Esophagus squamous epithelium (tissue), 5 donors: ENCODE measurements at regions not wholly inside any gene's neighbourhood (a gene's known extent, or its start where the extent isn't known, plus 50 kb on each side); places are given as distances from the start of the nearest gene placed in this dataset.

ENCODE experiments used
- DNase-seq: peaks from one replicate; lab custom pipeline; 2025; lab: John Stamatoyannopoulos, UW
- H3K27ac ChIP-seq, 4 donors: fragments of 200-600 bp; sonication (generic); one replicate each; pipeline ENCODE4 v1.5.1; 2016 to 2019; ENCODE audit warnings: mild to moderate bottlenecking in 1 of 4
- H3K27me3 ChIP-seq, 4 donors: fragments of 200-600 bp; sonication (generic); 1 replicate in 3 of 4; 2 replicates in 1 of 4; pipeline versions ENCODE4 v1.5.1 to v1.6.0; 2017 to 2021; ENCODE audit warnings: antibody characterized with exemption in 1 of 4
- H3K36me3 ChIP-seq, 3 donors: fragments of 200-600 bp; sonication (generic); one replicate each; pipeline ENCODE4 v1.5.1; 2016 to 2019
- H3K4me1 ChIP-seq, 3 donors: fragments of 200-600 bp; sonication (generic); one replicate each; pipeline ENCODE4 v1.5.1; 2017 to 2019
- H3K4me3 ChIP-seq, 4 donors: fragments of 200-600 bp; sonication (generic); 1 replicate in 3 of 4; 2 replicates in 1 of 4; pipeline ENCODE4 v1.5.1; 2016 to 2019; ENCODE audit warnings: mild to moderate bottlenecking in 2 of 4, moderate library complexity in 1 of 4
- H3K9me3 ChIP-seq, 3 donors: fragments of 200-600 bp; sonication (generic); one replicate each; pipeline ENCODE4 v1.5.1; 2016 to 2019
- POLR2A ChIP-seq, 4 donors: fragments of 450-650 bp; IDR thresholded peaks; one replicate each; pipeline ENCODE4 v1.6.1; 2017; ENCODE audit warnings: antibody characterized with exemption in 4 of 4, mild to moderate bottlenecking in 4 of 4, moderate library complexity in 3 of 4
- WGBS, 2 donors: methylation state at CpG; one replicate each; pipeline ENCODE4 v1.1.5; 2018; 5-methylcytosine and 5-hydroxymethylcytosine counted together
- intact Hi-C: fragments of 100-400 bp; cut with DNase I; formaldehyde crosslinking; loops from one replicate; pipeline ENCODE4 v1.15.0; 2022
- TF ChIP-seq, protein P1 (sequence below), 6 experiments: fragments of 450-650 bp in 4 of 6; fragments of 200-600 bp in 2 of 6; sonication (generic) in 2 of 6; IDR thresholded peaks; one replicate each; pipeline ENCODE4 v1.5.1; 2016 to 2019; ENCODE audit warnings: antibody characterized with exemption in 6 of 6, mild to moderate bottlenecking in 4 of 6, moderate library complexity in 4 of 6
- donor health status: DM: yes; HTN: yes; CAD: no.

GRCh38 chr1:228802386-228803220, 67.3 kb downstream of the RHOU start:
- no peak for TF ChIP-seq POLR2A (IDR thresholded peaks at IDR 0.05)
- TF ChIP-seq, protein P1, sequence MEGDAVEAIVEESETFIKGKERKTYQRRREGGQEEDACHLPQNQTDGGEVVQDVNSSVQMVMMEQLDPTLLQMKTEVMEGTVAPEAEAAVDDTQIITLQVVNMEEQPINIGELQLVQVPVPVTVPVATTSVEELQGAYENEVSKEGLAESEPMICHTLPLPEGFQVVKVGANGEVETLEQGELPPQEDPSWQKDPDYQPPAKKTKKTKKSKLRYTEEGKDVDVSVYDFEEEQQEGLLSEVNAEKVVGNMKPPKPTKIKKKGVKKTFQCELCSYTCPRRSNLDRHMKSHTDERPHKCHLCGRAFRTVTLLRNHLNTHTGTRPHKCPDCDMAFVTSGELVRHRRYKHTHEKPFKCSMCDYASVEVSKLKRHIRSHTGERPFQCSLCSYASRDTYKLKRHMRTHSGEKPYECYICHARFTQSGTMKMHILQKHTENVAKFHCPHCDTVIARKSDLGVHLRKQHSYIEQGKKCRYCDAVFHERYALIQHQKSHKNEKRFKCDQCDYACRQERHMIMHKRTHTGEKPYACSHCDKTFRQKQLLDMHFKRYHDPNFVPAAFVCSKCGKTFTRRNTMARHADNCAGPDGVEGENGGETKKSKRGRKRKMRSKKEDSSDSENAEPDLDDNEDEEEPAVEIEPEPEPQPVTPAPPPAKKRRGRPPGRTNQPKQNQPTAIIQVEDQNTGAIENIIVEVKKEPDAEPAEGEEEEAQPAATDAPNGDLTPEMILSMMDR (IDR thresholded peaks at IDR 0.05): no peak
- Histone ChIP-seq H3K36me3 (no peaks in the 10 kb centered on the region), H3K4me1 (peaks cover 0 to 20% (median 10%) of the 10 kb centered on the region in 3 donors), H3K4me3 (no peak overlapping the region), H3K9me3 (no peaks in the 10 kb centered on the region), H3K27ac (peak overlapping the region; percentile 23 to 79 (median 64)), H3K27me3 (no peaks in the 10 kb centered on the region)
- WGBS, 2 donors: 49 to 58% methylated on average over 10 to 11 of the region's 11 CpGs
- DNase-seq: no peak
- intact Hi-C loops: no loop called here

- WGBS, 2 donors: 85 to 88% methylated on average over 4 to 6 of the region's 6 CpGs
- intact Hi-C loops: no loop called here
Observed at GRCh38 chr1:228803421-228803820, 68.1 kb downstream of the RHOU start.

DNA sequence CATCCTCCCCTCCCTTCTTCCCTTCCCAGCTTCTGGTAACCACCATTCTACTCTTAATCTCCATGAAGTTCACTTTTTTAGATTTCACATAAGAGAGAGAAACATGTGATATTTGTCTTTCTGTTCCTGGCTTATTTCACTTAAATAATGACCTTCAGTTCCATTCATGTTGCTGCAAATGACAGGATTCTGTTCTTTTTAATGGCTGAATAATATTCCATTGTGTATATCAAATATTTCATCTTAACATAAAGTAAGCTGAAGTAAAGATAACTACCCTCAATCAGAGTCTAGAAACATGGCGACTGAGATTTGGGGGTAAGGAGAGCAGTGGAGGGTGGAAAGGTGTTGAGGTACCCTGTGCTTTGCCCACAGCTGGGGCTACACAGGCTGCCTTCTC, 68.9 kb downstream of the RHOU start:
- TF ChIP-seq, protein P1 (IDR thresholded peaks at IDR 0.05): no peak
- no peak for TF ChIP-seq POLR2A (IDR thresholded peaks at IDR 0.05)
- Histone ChIP-seq H3K9me3 (no peaks in the 10 kb centered on the region), H3K4me3 (no peak overlapping the region), H3K27ac (no peak overlapping the region), H3K36me3 (no peaks in the 10 kb centered on the region), H3K4me1 (peaks cover 0 to 20% (median 10%) of the 10 kb centered on the region in 3 donors), H3K27me3 (no peaks in the 10 kb centered on the region)
- WGBS, 2 donors: 68 to 100% methylated on average over 1 of the region's 1 CpG
- intact Hi-C loops: no loop called here
- DNase-seq: no peak

More at GRCh38 chr1:228803421-228803820, 68.1 kb downstream of the RHOU start:
- H3K27me3 ChIP-seq: no peaks in the 10 kb centered on the region
- H3K9me3 ChIP-seq: no peaks in the 10 kb centered on the region
- peaks cover 0 to 20% (median 10%) of the 10 kb centered on the region in 3 donors for H3K4me1 ChIP-seq
- DNase-seq: no peak
- no peak overlapping the region for H3K4me3 ChIP-seq
- peak overlapping the region in 3 of 4 donors; percentile 35 to 79 (median 64) for H3K27ac ChIP-seq
- TF ChIP-seq POLR2A (IDR thresholded peaks at IDR 0.05): no peak
- TF ChIP-seq, protein P1 (IDR thresholded peaks at IDR 0.05): no peak
- no peaks in the 10 kb centered on the region for H3K36me3 ChIP-seq

- Histone ChIP-seq H3K36me3 (no peaks in the 10 kb centered on the region), H3K9me3 (no peaks in the 10 kb centered on the region), H3K27me3 (no peaks in the 10 kb centered on the region), H3K4me3 (no peak overlapping the region), H3K27ac (no peak overlapping the region), H3K4me1 (peaks cover 0 to 25% (median 12%) of the 10 kb centered on the region in 3 donors)
- WGBS, 2 donors: 60 to 62% methylated on average over 8 to 10 of the region's 11 CpGs
- DNase-seq: no peak
- intact Hi-C loops: no loop called here
- TF ChIP-seq, protein P1 (IDR thresholded peaks at IDR 0.05): no peak
Observed at GRCh38 chr1:228804640-228805413, 69.5 kb downstream of the RHOU start.
